Thyroid gland (tissue), 4 donors: ENCODE measurements at regions not wholly inside any gene's neighbourhood (a gene's known extent, or its start where the extent isn't known, plus 50 kb on each side); places are given as distances from the start of the nearest gene placed in this dataset.

Experiments
- DNase-seq, 2 donors: peaks; one replicate each; pipeline ENCODE4 v3.0.0-alpha.2; 2019
- H3K27ac ChIP-seq, 3 donors: fragments of 200-600 bp; sonication (generic); 1 replicate in 2 of 3; 2 replicates in 1 of 3; pipeline ENCODE4 v1.5.1; 2016 to 2019; ENCODE audit warnings: mild to moderate bottlenecking in 1 of 3, moderate library complexity in 1 of 3
- H3K27me3 ChIP-seq: fragments of 200-600 bp; sonication (generic); one replicate; pipeline ENCODE4 v1.5.1; 2019
- H3K36me3 ChIP-seq, 2 donors: fragments of 200-600 bp; sonication (generic); one replicate each; pipeline ENCODE4 v1.5.1; 2016 to 2019
- H3K4me1 ChIP-seq, 2 donors: fragments of 200-600 bp; sonication (generic); one replicate each; pipeline ENCODE4 v1.5.1; 2017 to 2019
- H3K4me3 ChIP-seq, 3 donors: fragments of 200-600 bp; sonication (generic); replicated peaks in 1 of 3; 1 replicate in 2 of 3; 2 replicates in 1 of 3; pipeline ENCODE4 v1.5.1; 2016; ENCODE audit warnings: mild to moderate bottlenecking in 1 of 3
- H3K9me3 ChIP-seq: fragments of 200-600 bp; sonication (generic); one replicate; pipeline ENCODE4 v1.5.1; 2017
- POLR2A ChIP-seq, 2 donors: fragments of 450-650 bp; IDR thresholded peaks; one replicate each; pipeline ENCODE4 v1.6.1; 2017; ENCODE audit warnings: antibody characterized with exemption in 2 of 2, mild to moderate bottlenecking in 2 of 2, moderate library complexity in 1 of 2
- WGBS, 2 donors: methylation state at CpG; one replicate each; pipeline ENCODE4 v1.1.5; 2017; 5-methylcytosine and 5-hydroxymethylcytosine counted together
- intact Hi-C: fragments of 100-400 bp; cut with DNase I; formaldehyde crosslinking; loops from one replicate; pipeline ENCODE4 v1.15.1; 2023
- TF ChIP-seq, protein P1 (sequence below), 6 experiments: fragments of 200-600 bp in 3 of 6; fragments of 450-650 bp in 3 of 6; sonication (generic) in 3 of 6; IDR thresholded peaks; one replicate each; pipeline ENCODE4 v1.5.1; 2016 to 2019; ENCODE audit warnings: antibody characterized with exemption in 6 of 6, mild to moderate bottlenecking in 2 of 6, inconsistent platforms in 1 of 6, moderate library complexity in 1 of 6

DNA sequence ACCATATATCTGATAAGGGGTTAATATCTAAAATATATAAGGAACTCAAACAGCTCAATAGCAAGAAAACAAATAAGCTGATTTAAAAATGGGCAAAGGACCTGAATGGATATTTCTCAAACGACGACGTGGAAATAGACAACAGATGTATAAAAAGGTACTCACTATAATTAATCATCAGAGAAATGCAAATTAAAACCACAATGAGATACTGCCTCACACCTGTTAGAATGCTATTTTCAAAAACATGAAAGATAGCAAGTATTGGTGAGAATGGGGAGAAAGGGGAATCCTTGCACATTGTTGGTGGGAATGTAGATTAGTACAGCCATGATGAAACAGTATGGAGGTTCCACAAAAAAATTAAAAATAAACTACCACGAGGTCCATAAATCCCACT lies 163.2 kb downstream of the DKK1 start:
- H3K9me3 ChIP-seq = no peaks in the 10 kb centered on the region
- intact Hi-C loops = no loop called here
- no peaks in the 10 kb centered on the region for H3K36me3 ChIP-seq
- no peak overlapping the region for H3K4me3 ChIP-seq
- 76 to 82% methylated on average over 4 of the region's 4 CpGs for WGBS, 2 donors
- TF ChIP-seq POLR2A (IDR thresholded peaks at IDR 0.05) = no peak
- TF ChIP-seq, protein P1, sequence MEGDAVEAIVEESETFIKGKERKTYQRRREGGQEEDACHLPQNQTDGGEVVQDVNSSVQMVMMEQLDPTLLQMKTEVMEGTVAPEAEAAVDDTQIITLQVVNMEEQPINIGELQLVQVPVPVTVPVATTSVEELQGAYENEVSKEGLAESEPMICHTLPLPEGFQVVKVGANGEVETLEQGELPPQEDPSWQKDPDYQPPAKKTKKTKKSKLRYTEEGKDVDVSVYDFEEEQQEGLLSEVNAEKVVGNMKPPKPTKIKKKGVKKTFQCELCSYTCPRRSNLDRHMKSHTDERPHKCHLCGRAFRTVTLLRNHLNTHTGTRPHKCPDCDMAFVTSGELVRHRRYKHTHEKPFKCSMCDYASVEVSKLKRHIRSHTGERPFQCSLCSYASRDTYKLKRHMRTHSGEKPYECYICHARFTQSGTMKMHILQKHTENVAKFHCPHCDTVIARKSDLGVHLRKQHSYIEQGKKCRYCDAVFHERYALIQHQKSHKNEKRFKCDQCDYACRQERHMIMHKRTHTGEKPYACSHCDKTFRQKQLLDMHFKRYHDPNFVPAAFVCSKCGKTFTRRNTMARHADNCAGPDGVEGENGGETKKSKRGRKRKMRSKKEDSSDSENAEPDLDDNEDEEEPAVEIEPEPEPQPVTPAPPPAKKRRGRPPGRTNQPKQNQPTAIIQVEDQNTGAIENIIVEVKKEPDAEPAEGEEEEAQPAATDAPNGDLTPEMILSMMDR (IDR thresholded peaks at IDR 0.05) = no peak
- H3K4me1 ChIP-seq = no peaks in the 10 kb centered on the region
- no peak overlapping the region for H3K27ac ChIP-seq
- no peak for DNase-seq
- no peaks in the 10 kb centered on the region for H3K27me3 ChIP-seq

DNA sequence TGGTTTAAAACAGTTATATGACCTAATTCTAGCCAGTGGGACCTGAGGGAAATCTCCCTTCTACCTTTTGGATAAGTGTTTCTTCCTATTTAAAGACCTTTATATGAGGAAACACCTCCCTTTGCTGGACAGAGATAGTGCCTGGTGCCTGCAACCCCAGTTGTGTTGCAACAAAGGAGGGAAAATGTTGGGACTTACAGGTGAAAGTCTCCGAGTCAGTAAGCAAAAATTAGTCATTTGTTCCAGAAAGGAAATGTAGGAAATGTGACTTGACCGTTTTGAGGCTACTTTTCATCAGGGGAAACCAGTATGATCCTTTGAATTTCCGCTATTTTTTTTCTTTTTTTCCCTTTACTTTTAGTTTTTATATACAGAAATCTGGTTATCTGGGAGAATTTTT lies 165.5 kb downstream of the DKK1 start:
- TF ChIP-seq POLR2A (IDR thresholded peaks at IDR 0.05) = no peak
- TF ChIP-seq, protein P1 (IDR thresholded peaks at IDR 0.05) = no peak
- no peaks in the 10 kb centered on the region for H3K4me1 ChIP-seq
- no peaks in the 10 kb centered on the region for H3K36me3 ChIP-seq
- H3K4me3 ChIP-seq = no peak overlapping the region
- intact Hi-C loops = no loop called here
- no peak overlapping the region for H3K27ac ChIP-seq
- 74 to 83% methylated on average over 3 of the region's 3 CpGs for WGBS, 2 donors
- H3K27me3 ChIP-seq = no peaks in the 10 kb centered on the region
- no peak for DNase-seq
- no peaks in the 10 kb centered on the region for H3K9me3 ChIP-seq

DNA sequence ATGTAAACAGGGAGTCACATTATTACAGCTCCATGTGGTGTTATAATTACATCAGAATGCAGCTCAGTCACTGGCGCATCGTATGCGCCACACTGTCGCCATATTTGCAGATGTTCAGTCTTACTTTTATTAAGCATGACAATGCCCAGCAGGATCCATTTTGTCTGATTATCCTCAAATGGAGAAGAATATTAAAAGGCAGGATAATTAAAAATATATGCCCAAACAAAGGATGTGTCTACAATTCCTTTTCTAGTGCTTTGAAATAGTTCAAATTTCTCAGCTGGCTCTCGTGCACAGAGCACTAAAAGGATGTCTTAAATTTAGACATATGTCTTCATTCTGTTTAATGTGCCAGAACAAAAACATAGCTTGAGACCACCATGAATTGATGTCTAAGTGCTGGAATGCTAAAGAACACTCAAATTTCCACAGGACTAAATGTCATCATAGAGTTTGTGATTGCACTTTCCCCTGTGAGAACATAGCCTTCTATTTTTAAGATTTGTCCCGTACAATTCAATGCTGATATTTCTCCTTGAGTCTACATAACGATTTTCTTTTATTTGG lies 168.0 kb downstream of the DKK1 start:
- no peak overlapping the region for H3K27ac ChIP-seq
- 91 to 92% methylated on average over 7 of the region's 7 CpGs for WGBS, 2 donors
- H3K4me1 ChIP-seq = no peaks in the 10 kb centered on the region
- no peaks in the 10 kb centered on the region for H3K36me3 ChIP-seq
- no peak for DNase-seq
- H3K4me3 ChIP-seq = no peak overlapping the region
- H3K9me3 ChIP-seq = no peaks in the 10 kb centered on the region
- no peaks in the 10 kb centered on the region for H3K27me3 ChIP-seq
- TF ChIP-seq, protein P1 (IDR thresholded peaks at IDR 0.05) = no peak
- no peak for TF ChIP-seq POLR2A (IDR thresholded peaks at IDR 0.05)
- intact Hi-C loops = loop anchor here (10.0 kb wide), 1 partner anchor 167 kb away; the partner anchor contains the start of gene DKK1

DNA sequence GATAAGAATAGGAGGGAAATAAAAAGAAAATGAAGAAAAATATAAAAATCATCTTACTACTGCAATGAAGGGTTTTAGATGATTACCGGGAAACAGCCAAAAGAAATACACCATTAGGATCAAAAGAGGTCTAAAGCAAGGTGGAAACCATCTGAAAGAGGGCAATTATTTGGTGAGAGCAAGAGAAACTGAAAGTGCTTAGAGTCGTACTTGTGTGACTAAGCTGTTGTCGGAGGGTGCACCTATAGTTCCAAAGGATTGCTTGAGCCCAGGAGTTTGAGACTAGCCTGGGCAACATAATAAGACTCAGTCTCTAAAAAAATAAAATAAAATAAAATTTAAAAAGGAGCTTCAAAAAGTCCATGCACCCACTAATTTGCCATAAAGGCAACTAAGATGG lies 169.5 kb downstream of the DKK1 start:
- Histone ChIP-seq H3K4me1 (no peaks in the 10 kb centered on the region), H3K9me3 (no peaks in the 10 kb centered on the region), H3K36me3 (no peaks in the 10 kb centered on the region), H3K27ac (no peak overlapping the region), H3K4me3 (no peak overlapping the region), H3K27me3 (no peaks in the 10 kb centered on the region)
- 86 to 88% methylated on average over 3 of the region's 3 CpGs for WGBS, 2 donors
- intact Hi-C loops = loop anchor here (10.0 kb wide), 1 partner anchor 169 kb away; the partner anchor contains the start of gene DKK1
- TF ChIP-seq, protein P1 (IDR thresholded peaks at IDR 0.05) = no peak
- TF ChIP-seq POLR2A (IDR thresholded peaks at IDR 0.05) = no peak
- DNase-seq = no peak

DNA sequence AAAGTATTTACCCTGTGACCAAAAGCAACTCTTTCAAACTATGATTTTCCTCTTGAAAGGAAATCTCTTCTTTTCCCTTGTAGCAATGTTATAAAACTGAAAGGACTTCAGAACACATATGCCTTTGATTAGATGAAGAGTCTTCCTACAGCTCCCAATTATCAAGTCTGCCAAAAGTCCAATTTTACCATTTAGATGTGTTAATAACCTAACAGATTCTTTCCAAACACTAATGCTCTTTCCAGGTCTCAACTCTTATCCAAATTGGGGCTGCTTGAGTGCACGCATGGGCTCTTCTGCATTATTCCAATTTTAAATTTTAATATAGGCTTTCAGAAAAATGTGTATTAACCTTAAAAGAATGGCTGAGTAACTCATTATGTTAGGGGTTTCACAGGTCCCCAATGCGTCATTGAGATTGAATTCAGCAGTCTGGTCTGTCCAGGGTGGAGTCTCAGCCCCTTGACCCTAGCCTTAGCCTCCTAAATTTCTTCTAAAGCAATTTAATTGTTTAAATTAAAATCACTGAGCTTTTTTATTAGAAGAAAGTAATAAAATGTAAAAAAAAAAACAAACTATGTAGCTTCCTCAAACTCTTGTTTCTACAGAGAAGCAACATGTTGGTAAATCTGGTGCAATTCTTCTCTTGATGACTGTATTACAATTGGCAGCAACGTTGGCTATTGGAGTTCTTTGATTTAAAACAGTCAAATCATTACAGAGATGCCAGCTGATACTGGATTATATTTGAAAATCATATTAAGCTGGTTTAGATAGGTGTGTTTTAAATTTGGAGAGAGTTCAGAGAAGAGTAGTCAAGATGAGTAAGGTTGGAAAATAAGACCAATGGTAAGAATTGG lies 170.4 kb downstream of the DKK1 start:
- no peaks in the 10 kb centered on the region for H3K4me1 ChIP-seq
- H3K36me3 ChIP-seq = no peaks in the 10 kb centered on the region
- H3K9me3 ChIP-seq = no peaks in the 10 kb centered on the region
- H3K4me3 ChIP-seq = no peak overlapping the region
- no peak overlapping the region for H3K27ac ChIP-seq
- 82% methylated on average over 3 of the region's 3 CpGs for WGBS, 2 donors
- DNase-seq = no peak
- no peak for TF ChIP-seq POLR2A (IDR thresholded peaks at IDR 0.05)
- TF ChIP-seq, protein P1 (IDR thresholded peaks at IDR 0.05) = no peak
- intact Hi-C loops = loop anchor here (10.0 kb wide), 1 partner anchor 170 kb away; the partner anchor contains the start of gene DKK1
- no peaks in the 10 kb centered on the region for H3K27me3 ChIP-seq
